ENCODE measurements at regions not wholly inside any gene's neighbourhood (a gene's known extent, or its start where the extent isn't known, plus 50 kb on each side); places are given as distances from the start of the nearest gene placed in this dataset.

DNA sequence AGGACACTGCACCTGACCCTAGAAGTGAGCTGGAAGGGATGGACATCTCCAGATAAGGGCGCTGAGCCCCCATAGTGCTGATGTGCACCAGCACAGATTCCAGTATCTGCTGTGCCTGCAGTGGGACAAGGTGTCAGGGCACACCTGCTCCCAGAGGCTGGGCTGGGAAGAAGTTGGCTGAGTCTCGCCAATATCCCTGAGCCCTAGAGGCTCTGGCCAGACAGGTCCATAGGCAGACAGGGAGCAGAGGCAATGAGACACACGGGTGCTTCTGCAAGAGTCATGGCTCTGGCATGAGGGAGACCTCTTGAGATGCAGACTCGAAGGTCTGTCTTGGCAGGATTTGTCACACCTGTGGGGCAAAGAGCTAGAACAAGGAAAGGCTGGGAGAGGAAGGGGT lies 1321.5 kb downstream of the UQCRFS1 start:
- POLR2A ChIA-PET: no interaction called here

DNA sequence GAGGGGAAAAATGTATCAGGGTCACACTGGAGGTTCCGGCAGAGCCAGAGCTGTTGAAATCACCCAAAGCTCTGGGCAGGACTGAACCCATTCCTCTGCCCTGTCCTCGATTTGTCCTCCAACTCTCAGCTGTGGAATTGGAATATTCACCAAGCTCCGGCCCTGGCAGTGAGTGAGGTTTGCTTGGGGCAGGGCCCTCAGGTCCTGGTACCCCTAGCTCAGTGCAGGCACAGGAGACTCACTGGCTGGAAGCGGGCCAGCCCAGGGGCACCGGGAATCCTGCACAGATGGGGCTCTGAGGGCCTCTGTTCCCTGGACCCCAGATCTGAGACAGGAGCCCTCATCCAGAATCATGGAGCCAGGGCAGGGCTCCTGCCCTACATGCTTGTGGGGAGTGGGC lies 1322.3 kb downstream of the UQCRFS1 start:
- Mint-ChIP-seq H3K27ac (no peak overlapping the region), H3K27me3 (peaks cover 0 to 3% of the 10 kb centered on the region in 2 donors), H3K9me3 (peaks cover 10 to 18% (median 11%) of the 10 kb centered on the region in 3 donors), H3K4me1 (no peaks in the 10 kb centered on the region), H3K4me3 (no peak overlapping the region), H3K36me3 (no peaks in the 10 kb centered on the region)
- Histone ChIP-seq H3K27ac (ENCODE audit: low read length) (no peak overlapping the region), H3K4me1 (ENCODE audit: control insufficient read depth in 1 of 2, extremely low read depth in 1 of 2, insufficient read depth in 2 of 2, low read length in 2 of 2) (no peaks in the 10 kb centered on the region), H3K9me3 (no peaks in the 10 kb centered on the region), H3K36me3 (ENCODE audit: control insufficient read depth in 2 of 2, extremely low read depth in 1 of 2, insufficient read depth in 1 of 2, low read length in 1 of 2) (no peaks in the 10 kb centered on the region), H3K4me3 (ENCODE audit: control insufficient read depth in 1 of 2, extremely low read depth in 1 of 2, low read length in 1 of 2) (no peak overlapping the region), H3K27me3 (replicated peaks in 1 of 2; ENCODE audit: control insufficient read depth in 2 of 2, extremely low read depth in 1 of 2, insufficient read depth in 2 of 2, low read length in 1 of 2) (peaks cover 0 to 2% of the 10 kb centered on the region in 2 experiments)
- ATAC-seq (replicated peaks in 1 of 4) (no peak), DNase-seq (no peak)
- ChIA-PET POLR2A (no interaction called here), CTCF (no interaction called here)
- WGBS (ENCODE audit: insufficient coverage): 63% methylated on average over 4 of the region's 5 CpGs

More for the DNA sequence above, 1321.5 kb downstream of the UQCRFS1 start:
- no peak overlapping the region for H3K27ac ChIP-seq (ENCODE audit: low read length)
- no peaks in the 10 kb centered on the region for H3K4me1 ChIP-seq (ENCODE audit: control insufficient read depth in 1 of 2, extremely low read depth in 1 of 2, insufficient read depth in 2 of 2, low read length in 2 of 2)
- WGBS (ENCODE audit: insufficient coverage): 53% methylated on average over 3 of the region's 4 CpGs
- H3K27me3 Mint-ChIP-seq: peaks cover 0 to 3% of the 10 kb centered on the region in 2 donors
- CTCF ChIA-PET: no interaction called here
- H3K27ac Mint-ChIP-seq: no peak overlapping the region
- no peak for ATAC-seq (replicated peaks in 1 of 4)
- H3K27me3 ChIP-seq (replicated peaks in 1 of 2; ENCODE audit: control insufficient read depth in 2 of 2, extremely low read depth in 1 of 2, insufficient read depth in 2 of 2, low read length in 1 of 2): peaks cover 0 to 2% of the 10 kb centered on the region in 2 experiments
- H3K4me3 ChIP-seq (ENCODE audit: control insufficient read depth in 1 of 2, extremely low read depth in 1 of 2, low read length in 1 of 2): no peak overlapping the region
- H3K4me1 Mint-ChIP-seq: no peaks in the 10 kb centered on the region
- no peak for DNase-seq
- no peaks in the 10 kb centered on the region for H3K36me3 ChIP-seq (ENCODE audit: control insufficient read depth in 2 of 2, extremely low read depth in 1 of 2, insufficient read depth in 1 of 2, low read length in 1 of 2)
- no peak overlapping the region for H3K4me3 Mint-ChIP-seq
- peaks cover 6 to 16% (median 10%) of the 10 kb centered on the region in 3 donors for H3K9me3 Mint-ChIP-seq
- H3K36me3 Mint-ChIP-seq: no peaks in the 10 kb centered on the region
- H3K9me3 ChIP-seq: no peaks in the 10 kb centered on the region

- no peak overlapping the region for H3K27ac ChIP-seq (ENCODE audit: low read length)
- DNase-seq (no peak), ATAC-seq (replicated peaks in 1 of 4) (no peak)
- H3K4me1 ChIP-seq (ENCODE audit: control insufficient read depth in 1 of 2, extremely low read depth in 1 of 2, insufficient read depth in 2 of 2, low read length in 2 of 2): no peaks in the 10 kb centered on the region
- peaks cover 10 to 20% (median 14%) of the 10 kb centered on the region in 3 donors for H3K9me3 Mint-ChIP-seq
- H3K27me3 ChIP-seq (replicated peaks in 1 of 2; ENCODE audit: control insufficient read depth in 2 of 2, extremely low read depth in 1 of 2, insufficient read depth in 2 of 2, low read length in 1 of 2): peaks cover 0 to 2% of the 10 kb centered on the region in 2 experiments
- H3K36me3 ChIP-seq (ENCODE audit: control insufficient read depth in 2 of 2, extremely low read depth in 1 of 2, insufficient read depth in 1 of 2, low read length in 1 of 2): no peaks in the 10 kb centered on the region
- peaks cover 0 to 3% of the 10 kb centered on the region in 2 donors for H3K27me3 Mint-ChIP-seq
- H3K4me1 Mint-ChIP-seq: no peaks in the 10 kb centered on the region
- H3K4me3 Mint-ChIP-seq: no peak overlapping the region
- H3K36me3 Mint-ChIP-seq: no peaks in the 10 kb centered on the region
- 60% methylated on average over 3 of the region's 3 CpGs for WGBS (ENCODE audit: insufficient coverage)
- no peak overlapping the region for H3K4me3 ChIP-seq (ENCODE audit: control insufficient read depth in 1 of 2, extremely low read depth in 1 of 2, low read length in 1 of 2)
- POLR2A ChIA-PET: no interaction called here
- no peaks in the 10 kb centered on the region for H3K9me3 ChIP-seq
- CTCF ChIA-PET: no interaction called here
- H3K27ac Mint-ChIP-seq: no peak overlapping the region
Measured at GRCh38 chr19:27890206-27890605, 1322.7 kb downstream of the UQCRFS1 start.

DNA sequence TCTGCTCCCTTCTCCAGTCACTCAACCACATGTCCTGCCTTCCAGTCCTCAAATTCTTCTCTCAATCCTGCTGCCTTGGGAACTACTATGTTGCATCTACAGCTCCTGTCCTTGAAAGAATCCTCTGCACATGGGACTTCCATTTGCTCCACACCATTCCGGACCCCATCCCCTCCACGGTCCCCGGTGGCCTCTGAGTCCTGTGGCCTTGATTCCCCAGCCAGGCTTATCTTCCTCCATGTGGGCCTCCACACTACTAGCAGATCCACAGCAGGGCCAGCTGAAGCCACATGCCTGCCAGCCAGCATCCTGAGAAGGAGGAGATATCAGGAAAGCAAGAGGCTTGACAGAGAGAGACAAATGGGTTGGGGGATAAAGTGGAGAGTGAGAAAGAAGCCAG lies 1323.8 kb downstream of the UQCRFS1 start:
- no peaks in the 10 kb centered on the region for H3K9me3 ChIP-seq
- WGBS (ENCODE audit: insufficient coverage): no CpG with 5 or more reads among the region's 3 CpGs
- no peaks in the 10 kb centered on the region for H3K36me3 Mint-ChIP-seq
- DNase-seq (no peak), ATAC-seq (replicated peaks in 1 of 4) (no peak)
- POLR2A ChIA-PET: no interaction called here
- peaks cover 0 to 2% of the 10 kb centered on the region in 2 experiments for H3K27me3 ChIP-seq (replicated peaks in 1 of 2; ENCODE audit: control insufficient read depth in 2 of 2, extremely low read depth in 1 of 2, insufficient read depth in 2 of 2, low read length in 1 of 2)
- H3K36me3 ChIP-seq (ENCODE audit: control insufficient read depth in 2 of 2, extremely low read depth in 1 of 2, insufficient read depth in 1 of 2, low read length in 1 of 2): no peaks in the 10 kb centered on the region
- no peak overlapping the region for H3K4me3 Mint-ChIP-seq
- no peaks in the 10 kb centered on the region for H3K4me1 Mint-ChIP-seq
- H3K4me3 ChIP-seq (ENCODE audit: control insufficient read depth in 1 of 2, extremely low read depth in 1 of 2, low read length in 1 of 2): no peak overlapping the region
- H3K27me3 Mint-ChIP-seq: peaks cover 0 to 3% of the 10 kb centered on the region in 2 donors
- peaks cover 12 to 22% (median 21%) of the 10 kb centered on the region in 3 donors for H3K9me3 Mint-ChIP-seq
- no peak overlapping the region for H3K27ac ChIP-seq (ENCODE audit: low read length)
- no peaks in the 10 kb centered on the region for H3K4me1 ChIP-seq (ENCODE audit: control insufficient read depth in 1 of 2, extremely low read depth in 1 of 2, insufficient read depth in 2 of 2, low read length in 2 of 2)
- CTCF ChIA-PET: no interaction called here
- H3K27ac Mint-ChIP-seq: no peak overlapping the region

DNA sequence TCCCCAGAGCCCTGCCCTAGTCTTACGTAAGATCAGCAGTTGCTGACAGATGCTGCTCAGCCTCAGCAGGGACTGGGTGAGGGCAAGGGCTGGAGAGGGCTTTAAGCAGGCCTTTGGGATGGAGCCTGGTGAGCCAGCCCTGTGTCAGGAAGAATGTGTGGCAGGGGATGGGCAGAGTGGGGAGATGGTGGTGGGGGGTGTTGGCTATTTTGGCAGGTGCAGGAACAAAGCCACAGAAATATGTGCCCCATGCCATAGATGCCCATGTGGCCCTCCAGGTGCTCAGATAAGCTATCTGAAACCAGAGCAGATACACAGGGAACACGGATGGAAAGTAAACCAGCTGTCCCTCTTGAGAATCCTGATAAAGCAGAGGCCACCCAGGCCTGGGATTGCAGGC lies 1325.0 kb downstream of the UQCRFS1 start:
- Mint-ChIP-seq H3K36me3 (no peaks in the 10 kb centered on the region), H3K9me3 (peaks cover 14 to 23% (median 21%) of the 10 kb centered on the region in 3 donors), H3K4me1 (no peaks in the 10 kb centered on the region), H3K4me3 (no peak overlapping the region), H3K27ac (no peak overlapping the region), H3K27me3 (peaks cover 0 to 3% of the 10 kb centered on the region in 2 donors)
- ATAC-seq (replicated peaks in 1 of 4) (no peak), DNase-seq (no peak)
- Histone ChIP-seq H3K27me3 (replicated peaks in 1 of 2; ENCODE audit: control insufficient read depth in 2 of 2, extremely low read depth in 1 of 2, insufficient read depth in 2 of 2, low read length in 1 of 2) (peaks cover 0 to 2% of the 10 kb centered on the region in 2 experiments), H3K9me3 (no peaks in the 10 kb centered on the region), H3K27ac (ENCODE audit: low read length) (no peak overlapping the region), H3K4me3 (ENCODE audit: control insufficient read depth in 1 of 2, extremely low read depth in 1 of 2, low read length in 1 of 2) (no peak overlapping the region), H3K4me1 (ENCODE audit: control insufficient read depth in 1 of 2, extremely low read depth in 1 of 2, insufficient read depth in 2 of 2, low read length in 2 of 2) (no peaks in the 10 kb centered on the region), H3K36me3 (ENCODE audit: control insufficient read depth in 2 of 2, extremely low read depth in 1 of 2, insufficient read depth in 1 of 2, low read length in 1 of 2) (no peaks in the 10 kb centered on the region)
- ChIA-PET POLR2A (no interaction called here), CTCF (no interaction called here)
- 40% methylated on average over 1 of the region's 2 CpGs for WGBS (ENCODE audit: insufficient coverage)

- no peak overlapping the region for H3K4me3 Mint-ChIP-seq
- H3K27me3 Mint-ChIP-seq: peaks cover 0 to 3% of the 10 kb centered on the region in 2 donors
- WGBS (ENCODE audit: insufficient coverage): 80% methylated on average over 2 of the region's 7 CpGs
- Histone ChIP-seq H3K4me1 (ENCODE audit: control insufficient read depth in 1 of 2, extremely low read depth in 1 of 2, insufficient read depth in 2 of 2, low read length in 2 of 2) (no peaks in the 10 kb centered on the region), H3K27ac (ENCODE audit: low read length) (no peak overlapping the region), H3K27me3 (replicated peaks in 1 of 2; ENCODE audit: control insufficient read depth in 2 of 2, extremely low read depth in 1 of 2, insufficient read depth in 2 of 2, low read length in 1 of 2) (peaks cover 0 to 2% of the 10 kb centered on the region in 2 experiments), H3K4me3 (ENCODE audit: control insufficient read depth in 1 of 2, extremely low read depth in 1 of 2, low read length in 1 of 2) (no peak overlapping the region), H3K9me3 (no peaks in the 10 kb centered on the region), H3K36me3 (ENCODE audit: control insufficient read depth in 2 of 2, extremely low read depth in 1 of 2, insufficient read depth in 1 of 2, low read length in 1 of 2) (no peaks in the 10 kb centered on the region)
- ChIA-PET CTCF (no interaction called here), POLR2A (no interaction called here)
- no peaks in the 10 kb centered on the region for H3K36me3 Mint-ChIP-seq
- H3K27ac Mint-ChIP-seq: no peak overlapping the region
- no peak for ATAC-seq (replicated peaks in 1 of 4)
- no peak for DNase-seq
- peaks cover 19 to 23% (median 21%) of the 10 kb centered on the region in 3 donors for H3K9me3 Mint-ChIP-seq
- no peaks in the 10 kb centered on the region for H3K4me1 Mint-ChIP-seq
Measured at GRCh38 chr19:27885359-27885758, 1327.6 kb downstream of the UQCRFS1 start.

- CTCF ChIA-PET: no interaction called here
- Mint-ChIP-seq H3K27me3 (no peaks in the 10 kb centered on the region), H3K4me1 (no peaks in the 10 kb centered on the region), H3K9me3 (peaks cover 19 to 23% (median 21%) of the 10 kb centered on the region in 3 donors), H3K4me3 (no peak overlapping the region), H3K36me3 (no peaks in the 10 kb centered on the region), H3K27ac (no peak overlapping the region)
- DNase-seq (no peak), ATAC-seq (replicated peaks in 1 of 4) (no peak)
- no CpG with 5 or more reads among the region's 2 CpGs for WGBS (ENCODE audit: insufficient coverage)
- POLR2A ChIA-PET: no interaction called here
- Histone ChIP-seq H3K27ac (ENCODE audit: low read length) (no peak overlapping the region), H3K27me3 (replicated peaks in 1 of 2; ENCODE audit: control insufficient read depth in 2 of 2, extremely low read depth in 1 of 2, insufficient read depth in 2 of 2, low read length in 1 of 2) (peaks cover 0 to 2% of the 10 kb centered on the region in 2 experiments), H3K36me3 (ENCODE audit: control insufficient read depth in 2 of 2, extremely low read depth in 1 of 2, insufficient read depth in 1 of 2, low read length in 1 of 2) (no peaks in the 10 kb centered on the region), H3K4me1 (ENCODE audit: control insufficient read depth in 1 of 2, extremely low read depth in 1 of 2, insufficient read depth in 2 of 2, low read length in 2 of 2) (no peaks in the 10 kb centered on the region), H3K9me3 (no peaks in the 10 kb centered on the region), H3K4me3 (ENCODE audit: control insufficient read depth in 1 of 2, extremely low read depth in 1 of 2, low read length in 1 of 2) (no peak overlapping the region)
Measured at GRCh38 chr19:27884376-27884775, 1328.6 kb downstream of the UQCRFS1 start.
